ENCODE measurements at regions not wholly inside any gene's neighbourhood (a gene's known extent, or its start where the extent isn't known, plus 50 kb on each side); places are given as distances from the start of the nearest gene placed in this dataset.

DNA sequence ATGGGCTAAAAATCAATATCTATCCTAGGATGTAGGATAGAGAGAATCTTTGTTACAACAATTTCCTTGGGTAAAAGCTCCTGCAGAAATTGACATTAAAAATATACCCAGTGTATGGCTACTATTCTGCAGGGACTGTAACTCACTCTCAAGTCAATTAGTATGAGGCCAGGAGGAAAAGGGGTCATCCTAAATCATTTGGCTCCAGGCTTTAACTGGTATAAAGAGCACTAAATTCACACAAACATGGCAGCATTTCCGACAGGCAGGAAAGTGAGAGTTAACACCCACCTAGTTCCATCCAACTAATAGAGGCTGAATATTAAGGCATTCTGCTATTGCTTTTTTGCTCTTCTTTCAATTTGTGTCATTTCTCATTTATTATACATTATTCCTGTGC is 218.6 kb upstream of the C1orf87 start:
- no peak overlapping the region for H2AFZ ChIP-seq (ENCODE audit: low read depth, low read length, severe bottlenecking)
- no peak overlapping the region for H3K4me2 ChIP-seq (ENCODE audit: low read depth, low read length, poor library complexity, severe bottlenecking)
- H3F3A ChIP-seq (ENCODE audit: insufficient read depth): no peaks in the 10 kb centered on the region
- no peak overlapping the region for H3K4me3 ChIP-seq (ENCODE audit: insufficient read depth, low read length, poor library complexity, severe bottlenecking)
- no peaks in the 10 kb centered on the region for H4K20me1 ChIP-seq (ENCODE audit: low read depth, low read length)
- H3K9me2 ChIP-seq (replicated peaks; ENCODE audit: insufficient read depth, low read length): no peaks in the 10 kb centered on the region
- no peaks in the 10 kb centered on the region for H3K27me3 ChIP-seq (ENCODE audit: low read length)
- H3K36me3 ChIP-seq (ENCODE audit: low read length): no peaks in the 10 kb centered on the region
- H3K9ac ChIP-seq (ENCODE audit: low read length): no peak overlapping the region
- no peak overlapping the region for H3K27ac ChIP-seq (ENCODE audit: low read depth, low read length)
- TF ChIP-seq EZH2phosphoT487 (conservative IDR thresholded peaks at IDR 0.05; ENCODE audit: low read length): no peak
- TF ChIP-seq, protein P1, sequence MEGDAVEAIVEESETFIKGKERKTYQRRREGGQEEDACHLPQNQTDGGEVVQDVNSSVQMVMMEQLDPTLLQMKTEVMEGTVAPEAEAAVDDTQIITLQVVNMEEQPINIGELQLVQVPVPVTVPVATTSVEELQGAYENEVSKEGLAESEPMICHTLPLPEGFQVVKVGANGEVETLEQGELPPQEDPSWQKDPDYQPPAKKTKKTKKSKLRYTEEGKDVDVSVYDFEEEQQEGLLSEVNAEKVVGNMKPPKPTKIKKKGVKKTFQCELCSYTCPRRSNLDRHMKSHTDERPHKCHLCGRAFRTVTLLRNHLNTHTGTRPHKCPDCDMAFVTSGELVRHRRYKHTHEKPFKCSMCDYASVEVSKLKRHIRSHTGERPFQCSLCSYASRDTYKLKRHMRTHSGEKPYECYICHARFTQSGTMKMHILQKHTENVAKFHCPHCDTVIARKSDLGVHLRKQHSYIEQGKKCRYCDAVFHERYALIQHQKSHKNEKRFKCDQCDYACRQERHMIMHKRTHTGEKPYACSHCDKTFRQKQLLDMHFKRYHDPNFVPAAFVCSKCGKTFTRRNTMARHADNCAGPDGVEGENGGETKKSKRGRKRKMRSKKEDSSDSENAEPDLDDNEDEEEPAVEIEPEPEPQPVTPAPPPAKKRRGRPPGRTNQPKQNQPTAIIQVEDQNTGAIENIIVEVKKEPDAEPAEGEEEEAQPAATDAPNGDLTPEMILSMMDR (IDR thresholded peaks at IDR 0.05; ENCODE audit: insufficient read depth, low read length, poor library complexity, severe bottlenecking): no peak
- no peaks in the 10 kb centered on the region for H3K79me2 ChIP-seq (ENCODE audit: insufficient read depth, low read length)
- H3K9me3 ChIP-seq (ENCODE audit: insufficient read depth, low read length): no peaks in the 10 kb centered on the region

DNA sequence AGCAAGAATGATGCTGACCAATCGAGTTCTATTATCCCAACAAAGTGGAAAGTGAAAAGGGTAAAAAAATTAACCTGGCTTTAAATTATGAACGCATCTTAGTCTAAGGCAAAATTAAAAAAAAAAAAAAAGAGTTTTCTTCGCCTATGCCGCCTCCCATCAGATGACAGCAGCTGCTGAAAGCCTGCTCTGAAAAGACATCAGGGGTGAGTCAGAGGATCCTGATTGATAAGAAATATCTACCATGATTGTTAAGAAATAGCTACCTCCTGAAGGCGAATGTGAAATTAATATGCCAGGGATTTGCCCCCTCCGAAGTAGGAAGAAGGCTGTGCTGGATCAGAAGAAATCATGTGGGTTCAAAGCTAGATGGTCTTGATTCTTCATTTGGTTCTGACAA is 216.8 kb upstream of the C1orf87 start:
- H3K9ac ChIP-seq (ENCODE audit: low read length): no peak overlapping the region
- no peaks in the 10 kb centered on the region for H3K9me3 ChIP-seq (ENCODE audit: insufficient read depth, low read length)
- no peaks in the 10 kb centered on the region for H3K27me3 ChIP-seq (ENCODE audit: low read length)
- H3K4me3 ChIP-seq (ENCODE audit: insufficient read depth, low read length, poor library complexity, severe bottlenecking): no peak overlapping the region
- H3K36me3 ChIP-seq (ENCODE audit: low read length): no peaks in the 10 kb centered on the region
- no peaks in the 10 kb centered on the region for H3F3A ChIP-seq (ENCODE audit: insufficient read depth)
- H2AFZ ChIP-seq (ENCODE audit: low read depth, low read length, severe bottlenecking): no peak overlapping the region
- H3K27ac ChIP-seq (ENCODE audit: low read depth, low read length): no peak overlapping the region
- no peak for TF ChIP-seq EZH2phosphoT487 (conservative IDR thresholded peaks at IDR 0.05; ENCODE audit: low read length)
- TF ChIP-seq, protein P1 (IDR thresholded peaks at IDR 0.05; ENCODE audit: insufficient read depth, low read length, poor library complexity, severe bottlenecking): no peak
- no peaks in the 10 kb centered on the region for H3K79me2 ChIP-seq (ENCODE audit: insufficient read depth, low read length)
- no peaks in the 10 kb centered on the region for H3K9me2 ChIP-seq (replicated peaks; ENCODE audit: insufficient read depth, low read length)
- H3K4me2 ChIP-seq (ENCODE audit: low read depth, low read length, poor library complexity, severe bottlenecking): no peak overlapping the region
- H4K20me1 ChIP-seq (ENCODE audit: low read depth, low read length): no peaks in the 10 kb centered on the region

DNA sequence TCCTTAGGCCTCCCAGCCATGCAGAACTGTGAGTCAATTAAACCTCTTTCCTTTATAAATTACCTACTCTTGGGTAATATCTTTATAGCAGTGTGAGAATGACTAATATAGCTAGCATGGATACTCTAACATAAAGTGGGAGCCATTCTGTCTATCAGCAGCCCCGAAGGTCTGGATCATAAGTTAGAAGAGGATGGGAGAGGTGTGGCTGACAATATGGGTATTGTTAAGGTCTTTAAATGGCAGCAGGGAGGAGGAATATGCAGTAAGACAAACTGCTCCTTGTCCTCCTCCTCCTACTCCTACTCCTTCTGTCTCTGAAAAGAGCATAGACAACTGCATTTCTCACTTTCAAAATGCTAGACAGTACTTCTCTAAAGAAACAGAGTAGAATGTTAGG is 214.0 kb upstream of the C1orf87 start:
- H4K20me1 ChIP-seq (ENCODE audit: low read depth, low read length): no peaks in the 10 kb centered on the region
- H2AFZ ChIP-seq (ENCODE audit: low read depth, low read length, severe bottlenecking): no peak overlapping the region
- H3K27ac ChIP-seq (ENCODE audit: low read depth, low read length): no peak overlapping the region
- H3K4me3 ChIP-seq (ENCODE audit: insufficient read depth, low read length, poor library complexity, severe bottlenecking): no peak overlapping the region
- H3K27me3 ChIP-seq (ENCODE audit: low read length): no peaks in the 10 kb centered on the region
- H3F3A ChIP-seq (ENCODE audit: insufficient read depth): no peaks in the 10 kb centered on the region
- no peaks in the 10 kb centered on the region for H3K79me2 ChIP-seq (ENCODE audit: insufficient read depth, low read length)
- H3K9me2 ChIP-seq (replicated peaks; ENCODE audit: insufficient read depth, low read length): no peaks in the 10 kb centered on the region
- H3K36me3 ChIP-seq (ENCODE audit: low read length): no peaks in the 10 kb centered on the region
- no peak overlapping the region for H3K4me2 ChIP-seq (ENCODE audit: low read depth, low read length, poor library complexity, severe bottlenecking)
- H3K9ac ChIP-seq (ENCODE audit: low read length): no peak overlapping the region
- no peaks in the 10 kb centered on the region for H3K9me3 ChIP-seq (ENCODE audit: insufficient read depth, low read length)
- no peak for TF ChIP-seq EZH2phosphoT487 (conservative IDR thresholded peaks at IDR 0.05; ENCODE audit: low read length)
- TF ChIP-seq, protein P1 (IDR thresholded peaks at IDR 0.05; ENCODE audit: insufficient read depth, low read length, poor library complexity, severe bottlenecking): no peak

Measured in SU-DHL-6 (cell line).